RWPE2 (cell line): ENCODE measurements at regions not wholly inside any gene's neighbourhood (a gene's known extent, or its start where the extent isn't known, plus 50 kb on each side); places are given as distances from the start of the nearest gene placed in this dataset.

Experiments
- ATAC-seq: fragments of 200-7000 bp; cut with Tn5 transposase; 3 replicates; pipeline ENCODE4 v1.9.1; 2021; ENCODE audit warnings: low read depth
- DNase-seq: peaks from one replicate; pipeline ENCODE4 v3.0.0-alpha.2; 2020; ENCODE audit warnings: low spot score
- H3K27ac ChIP-seq: fragments of 450-650 bp; 2 replicates; pipeline ENCODE4 v1.5.1; 2017; ENCODE audit warnings: mild to moderate bottlenecking; ENCODE audit not compliant: poor library complexity, severe bottlenecking
- H3K27me3 ChIP-seq: fragments of 250-450 bp; sonication (Bioruptor Pico); 2 replicates; pipeline ENCODE4 v1.5.1; 2021; ENCODE audit warnings: mild to moderate bottlenecking, moderate library complexity; ENCODE audit not compliant: insufficient read depth, poor library complexity, severe bottlenecking
- H3K36me3 ChIP-seq: fragments of 250-450 bp; sonication (Bioruptor Pico); 2 replicates; pipeline ENCODE4 v1.5.1; 2020; ENCODE audit warnings: low read depth, mild to moderate bottlenecking, moderate library complexity
- H3K4me1 ChIP-seq: fragments of 250-450 bp; sonication (Bioruptor Pico); 2 replicates; pipeline ENCODE4 v1.5.1; 2021; ENCODE audit warnings: mild to moderate bottlenecking, moderate library complexity; ENCODE audit not compliant: insufficient read depth, poor library complexity, severe bottlenecking
- H3K4me3 ChIP-seq: fragments of 250-450 bp; sonication (Bioruptor Pico); 2 replicates; pipeline ENCODE4 v1.5.1; 2021; ENCODE audit warnings: mild to moderate bottlenecking, moderate library complexity; ENCODE audit not compliant: severe bottlenecking
- H3K9me3 ChIP-seq: fragments of 250-450 bp; sonication (Bioruptor Pico); 2 replicates; pipeline ENCODE4 v1.5.1; 2021; ENCODE audit warnings: mild to moderate bottlenecking, moderate library complexity; ENCODE audit not compliant: severe bottlenecking
- TF ChIP-seq, protein P1 (sequence below): fragments of 450-650 bp; IDR thresholded peaks from one replicate; pipeline ENCODE4 v1.5.1; 2017; ENCODE audit warnings: mild to moderate bottlenecking, moderate library complexity; ENCODE audit not compliant: poor library complexity, severe bottlenecking

DNA sequence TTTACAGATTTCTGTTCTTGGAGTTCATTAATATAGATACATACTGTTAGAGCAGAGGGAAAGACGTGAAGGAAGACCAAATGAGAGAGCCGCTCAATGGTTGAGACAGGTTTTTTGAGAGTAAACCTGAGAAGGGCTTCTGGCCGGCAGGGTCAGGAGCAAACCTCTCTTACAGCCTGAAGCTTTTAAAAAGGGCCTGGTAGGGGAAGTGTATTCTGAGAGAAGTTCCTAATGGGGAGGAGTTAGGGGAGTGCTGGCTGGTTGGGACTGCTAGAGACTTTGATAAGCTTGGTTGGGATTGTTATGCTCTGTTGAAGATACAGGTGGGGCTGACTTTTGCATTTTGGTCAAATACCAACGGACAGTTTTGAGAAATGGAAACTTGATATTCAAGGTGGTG is 186.8 kb upstream of the PABPC4L start:
- no peak for ATAC-seq
- H3K4me1 ChIP-seq = no peaks in the 10 kb centered on the region

DNA sequence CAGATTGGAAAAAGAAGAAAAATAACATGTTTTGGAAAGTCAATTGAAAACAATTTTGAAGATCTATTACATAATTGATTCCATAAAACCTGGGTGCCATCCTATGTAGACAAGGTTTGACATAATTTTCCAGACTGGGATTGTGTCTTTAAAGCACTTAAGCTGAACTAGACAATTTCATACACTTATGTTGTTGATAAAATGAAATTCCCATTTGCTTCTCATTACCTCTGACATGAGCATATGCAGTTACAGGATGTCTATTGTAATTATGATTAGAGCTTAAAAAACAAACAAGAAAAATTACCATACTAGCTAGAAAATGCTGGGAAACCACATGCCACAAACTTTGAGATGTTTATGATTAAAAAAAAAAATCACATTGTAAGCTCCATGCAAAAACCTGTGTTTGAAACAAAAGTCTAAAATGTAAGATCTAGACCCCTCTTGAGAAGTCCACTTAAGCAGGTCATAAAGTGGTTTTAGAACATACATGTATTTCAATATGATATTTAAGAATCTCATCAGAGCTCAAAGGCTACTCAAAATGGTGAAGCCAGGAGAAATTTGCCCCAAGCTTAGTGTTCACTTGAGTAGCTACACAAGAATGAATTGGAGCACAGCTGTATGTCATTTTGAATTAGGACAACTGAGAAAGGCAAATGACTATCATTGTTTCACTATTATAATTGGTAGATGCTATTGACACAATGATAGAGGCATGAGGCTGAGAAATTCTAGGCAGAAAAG is 181.1 kb upstream of the PABPC4L start:
- ATAC-seq = no peak
- H3K27ac ChIP-seq = no peak overlapping the region

More for the DNA sequence above, 186.8 kb upstream of the PABPC4L start:
- Histone ChIP-seq H3K4me3 (no peak overlapping the region), H3K36me3 (no peaks in the 10 kb centered on the region), H3K27ac (no peak overlapping the region), H3K27me3 (no peaks in the 10 kb centered on the region), H3K9me3 (no peaks in the 10 kb centered on the region)
- DNase-seq = no peak
- TF ChIP-seq, protein P1, sequence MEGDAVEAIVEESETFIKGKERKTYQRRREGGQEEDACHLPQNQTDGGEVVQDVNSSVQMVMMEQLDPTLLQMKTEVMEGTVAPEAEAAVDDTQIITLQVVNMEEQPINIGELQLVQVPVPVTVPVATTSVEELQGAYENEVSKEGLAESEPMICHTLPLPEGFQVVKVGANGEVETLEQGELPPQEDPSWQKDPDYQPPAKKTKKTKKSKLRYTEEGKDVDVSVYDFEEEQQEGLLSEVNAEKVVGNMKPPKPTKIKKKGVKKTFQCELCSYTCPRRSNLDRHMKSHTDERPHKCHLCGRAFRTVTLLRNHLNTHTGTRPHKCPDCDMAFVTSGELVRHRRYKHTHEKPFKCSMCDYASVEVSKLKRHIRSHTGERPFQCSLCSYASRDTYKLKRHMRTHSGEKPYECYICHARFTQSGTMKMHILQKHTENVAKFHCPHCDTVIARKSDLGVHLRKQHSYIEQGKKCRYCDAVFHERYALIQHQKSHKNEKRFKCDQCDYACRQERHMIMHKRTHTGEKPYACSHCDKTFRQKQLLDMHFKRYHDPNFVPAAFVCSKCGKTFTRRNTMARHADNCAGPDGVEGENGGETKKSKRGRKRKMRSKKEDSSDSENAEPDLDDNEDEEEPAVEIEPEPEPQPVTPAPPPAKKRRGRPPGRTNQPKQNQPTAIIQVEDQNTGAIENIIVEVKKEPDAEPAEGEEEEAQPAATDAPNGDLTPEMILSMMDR = no peak

DNA sequence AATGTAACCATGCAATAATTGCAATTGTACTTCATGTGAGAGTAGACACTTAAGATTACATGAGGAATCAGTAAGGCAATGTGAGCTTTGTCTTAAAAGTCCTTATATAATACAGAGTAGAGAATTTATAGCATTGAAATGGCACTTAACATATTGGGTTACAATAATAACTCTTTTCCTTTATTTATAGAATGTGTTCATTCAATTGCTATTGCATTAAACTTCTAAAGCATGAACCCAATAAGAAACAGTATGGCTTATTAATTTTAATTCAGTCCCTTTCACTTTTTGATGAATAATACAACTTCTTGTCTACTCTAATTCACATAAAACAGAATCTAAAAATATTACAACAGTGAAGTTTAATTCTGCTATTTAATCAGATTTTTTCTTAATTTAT is 174.2 kb upstream of the PABPC4L start:
- no peak for ATAC-seq
- no peaks in the 10 kb centered on the region for H3K36me3 ChIP-seq
- H3K27ac ChIP-seq = no peak overlapping the region
- no peaks in the 10 kb centered on the region for H3K4me1 ChIP-seq
- no peak for DNase-seq
- peaks cover 3% of the 10 kb centered on the region for H3K27me3 ChIP-seq
- TF ChIP-seq, protein P1 = no peak
- H3K4me3 ChIP-seq = no peak overlapping the region
- no peaks in the 10 kb centered on the region for H3K9me3 ChIP-seq

More for the DNA sequence above, 181.1 kb upstream of the PABPC4L start:
- H3K4me3 ChIP-seq = no peak overlapping the region
- H3K4me1 ChIP-seq = no peaks in the 10 kb centered on the region
- H3K9me3 ChIP-seq = no peaks in the 10 kb centered on the region
- no peaks in the 10 kb centered on the region for H3K36me3 ChIP-seq
- TF ChIP-seq, protein P1 = no peak
- DNase-seq = no peak
- no peaks in the 10 kb centered on the region for H3K27me3 ChIP-seq

DNA sequence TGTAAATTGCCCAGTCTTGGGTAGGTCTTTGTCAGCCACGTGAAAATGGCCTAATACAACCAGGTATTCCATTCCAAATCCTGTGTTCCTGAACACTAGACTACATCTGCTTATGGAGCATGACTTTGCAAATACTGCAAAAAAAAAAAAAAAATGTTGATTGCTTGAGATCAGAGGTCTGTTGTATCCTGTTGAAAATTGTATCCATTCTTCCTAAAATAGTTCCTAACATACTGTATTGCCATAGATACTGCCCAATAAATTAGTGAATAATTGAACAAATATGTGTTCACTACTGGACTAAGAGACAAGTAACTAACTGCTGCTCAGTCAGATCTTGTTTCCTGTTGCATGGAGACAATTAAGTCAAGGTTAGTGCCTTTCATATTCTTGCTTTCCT is 164.3 kb upstream of the PABPC4L start:
- Histone ChIP-seq H3K27me3 (no peaks in the 10 kb centered on the region), H3K36me3 (no peaks in the 10 kb centered on the region), H3K9me3 (no peaks in the 10 kb centered on the region), H3K27ac (no peak overlapping the region), H3K4me1 (no peaks in the 10 kb centered on the region), H3K4me3 (no peak overlapping the region)
- no peak for DNase-seq
- TF ChIP-seq, protein P1 = no peak
- peak; percentile 40; the same call in 2 of the 3 replicates for ATAC-seq

DNA sequence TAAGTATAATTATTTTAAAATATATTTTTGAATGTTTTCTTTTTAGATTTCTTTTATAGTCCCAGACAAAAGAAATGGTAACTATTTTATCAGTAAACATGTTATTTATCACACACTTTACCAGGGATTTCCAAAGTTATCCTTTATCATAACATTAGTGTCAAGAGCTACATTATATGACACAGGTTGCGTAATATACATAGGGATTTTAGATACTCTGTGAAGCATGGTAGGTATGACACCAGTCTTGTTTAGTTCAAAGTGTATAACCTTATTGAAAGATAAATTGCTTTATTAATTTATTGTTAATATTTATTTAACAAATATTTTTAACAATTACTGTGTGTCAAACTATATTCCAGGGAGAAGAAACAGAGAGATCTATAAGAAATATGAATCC is 163.3 kb upstream of the PABPC4L start:
- H3K27me3 ChIP-seq = no peaks in the 10 kb centered on the region
- ATAC-seq (no peak), DNase-seq (no peak)
- no peaks in the 10 kb centered on the region for H3K36me3 ChIP-seq
- no peak overlapping the region for H3K4me3 ChIP-seq
- no peaks in the 10 kb centered on the region for H3K9me3 ChIP-seq
- no peak overlapping the region for H3K27ac ChIP-seq
- TF ChIP-seq, protein P1 = no peak
- no peaks in the 10 kb centered on the region for H3K4me1 ChIP-seq
